Keratinocyte (primary cell): ENCODE measurements at regions not wholly inside any gene's neighbourhood (a gene's known extent, or its start where the extent isn't known, plus 50 kb on each side); places are given as distances from the start of the nearest gene placed in this dataset.

ENCODE experiments used
- DNase-seq: peaks from one replicate; pipeline ENCODE4 v3.0.0-alpha.2; 2011; ENCODE audit warnings: low read depth, missing footprints, low spot score
- FAIRE-seq: peaks from 2 replicates; lab custom pipeline; 2011; peaks lifted over from hg19 to GRCh38; lab: Jason Lieb, UNC
- H2AFZ ChIP-seq: 2 replicates; pipeline ENCODE4 v1.6.0; 2012; ENCODE audit warnings: low read length, control low read depth, inconsistent platforms; ENCODE audit not compliant: control insufficient read depth
- H3K27ac ChIP-seq: 2 replicates; pipeline ENCODE4 v1.5.1; 2011; ENCODE audit warnings: low read length; ENCODE audit not compliant: control insufficient read depth, insufficient read depth
- H3K27me3 ChIP-seq: 3 replicates; pipeline ENCODE4 v1.6.0; 2011; ENCODE audit warnings: low read length; ENCODE audit not compliant: control insufficient read depth, insufficient read depth; ENCODE audit errors: extremely low read depth
- H3K36me3 ChIP-seq, 2 experiments: 2 replicates in 1 of 2; 3 replicates in 1 of 2; pipeline ENCODE4 v1.5.1; 2011; ENCODE audit warnings: low read length in 2 of 2, mild to moderate bottlenecking in 1 of 2; ENCODE audit not compliant: control insufficient read depth in 2 of 2, insufficient read depth in 2 of 2; ENCODE audit errors: extremely low read depth in 1 of 2
- H3K4me1 ChIP-seq: 3 replicates; pipeline ENCODE4 v1.5.1; 2011; ENCODE audit warnings: low read length; ENCODE audit not compliant: control insufficient read depth, insufficient read depth; ENCODE audit errors: extremely low read depth
- H3K4me2 ChIP-seq: 3 replicates; pipeline ENCODE4 v1.6.0; 2011; ENCODE audit warnings: low read depth, low read length; ENCODE audit not compliant: control insufficient read depth, insufficient read depth; ENCODE audit errors: extremely low read depth
- H3K4me3 ChIP-seq, 3 experiments: fragments of 200-600 bp in 1 of 3; sonication (generic) in 1 of 3; 2 replicates in 2 of 3; 3 replicates in 1 of 3; pipeline ENCODE4 v1.5.1; 2011 to 2016; ENCODE audit warnings: low read length in 3 of 3, mild to moderate bottlenecking in 3 of 3, control low read depth in 2 of 3, inconsistent platforms in 1 of 3, low read depth in 1 of 3, mixed read lengths in 1 of 3, mixed run types in 1 of 3, moderate library complexity in 1 of 3; ENCODE audit not compliant: control insufficient read depth in 2 of 3, insufficient read depth in 2 of 3; ENCODE audit errors: extremely low read depth in 1 of 3
- H3K79me2 ChIP-seq: 2 replicates; pipeline ENCODE4 v1.6.0; 2012; ENCODE audit warnings: low read length; ENCODE audit not compliant: control insufficient read depth, insufficient read depth
- H3K9ac ChIP-seq: 3 replicates; pipeline ENCODE4 v1.6.0; 2011; ENCODE audit warnings: low read length; ENCODE audit not compliant: control insufficient read depth, insufficient read depth; ENCODE audit errors: extremely low read depth
- H3K9me1 ChIP-seq: 3 replicates; pipeline ENCODE4 v1.6.0; 2011; ENCODE audit warnings: low read length; ENCODE audit not compliant: control insufficient read depth, insufficient read depth; ENCODE audit errors: extremely low read depth
- H3K9me3 ChIP-seq: 2 replicates; pipeline ENCODE4 v1.5.1; 2012; ENCODE audit warnings: low read depth, low read length; ENCODE audit not compliant: control insufficient read depth
- H4K20me1 ChIP-seq: 3 replicates; pipeline ENCODE4 v1.6.0; 2011; ENCODE audit warnings: low read length; ENCODE audit not compliant: control insufficient read depth, insufficient read depth; ENCODE audit errors: extremely low read depth
- CTCF ChIP-seq, 3 experiments: IDR thresholded peaks in 1 of 3; conservative IDR thresholded peaks in 1 of 3; optimal IDR thresholded peaks in 1 of 3; 2 replicates in 2 of 3; 3 replicates in 1 of 3; pipeline versions ENCODE3 to v1.5.1; 2011; ENCODE audit warnings: low read length in 3 of 3, mild to moderate bottlenecking in 3 of 3, moderate library complexity in 2 of 3, control low read depth in 1 of 3, inconsistent platforms in 1 of 3; ENCODE audit not compliant: insufficient read depth in 2 of 3; ENCODE audit errors: extremely low read depth in 1 of 3
- EZH2 ChIP-seq: IDR thresholded peaks from one replicate; pipeline ENCODE4 v1.6.1; 2012; ENCODE audit warnings: inconsistent platforms, mild to moderate bottlenecking, low read length, moderate library complexity
- dilution Hi-C: fragments of 300-500 bp; cut with MboI; formaldehyde crosslinking; loops from one replicate; pipeline ENCODE4 v1.7.0; 2020; ENCODE audit warnings: low sequenced_read_pairs; ENCODE audit not compliant: extremely low pct_ligation_motif_present

- no peak overlapping the region for H3K27ac ChIP-seq
These were observed 1398.5 kb upstream of the CELF4 start for GRCh38 chr18:38963943-38964660.

GRCh38 chr18:38961880-38962279, 1396.3 kb upstream of the CELF4 start:
- Histone ChIP-seq H3K9me3 (no peaks in the 10 kb centered on the region), H3K27ac (no peak overlapping the region), H2AFZ (no peak overlapping the region), H3K36me3 (no peaks in the 10 kb centered on the region), H4K20me1 (no peaks in the 10 kb centered on the region), H3K4me1 (no peaks in the 10 kb centered on the region), H3K4me2 (no peak overlapping the region), H3K9me1 (no peaks in the 10 kb centered on the region), H3K27me3 (no peaks in the 10 kb centered on the region), H3K9ac (no peak overlapping the region), H3K4me3 (no peak overlapping the region), H3K79me2 (no peaks in the 10 kb centered on the region)
- dilution Hi-C loops = no loop called here
- no peak for TF ChIP-seq CTCF (optimal IDR thresholded peaks at IDR 0.05 in 1 of 3, IDR thresholded peaks at IDR 0.05 in 1 of 3, conservative IDR thresholded peaks at IDR 0.05 in 1 of 3; ENCODE audit: extremely low read depth in 1 of 3, insufficient read depth in 2 of 3, low read length in 3 of 3)
- no peak for TF ChIP-seq EZH2
- FAIRE-seq (no peak), DNase-seq (no peak)

More at GRCh38 chr18:38963943-38964660, 1398.5 kb upstream of the CELF4 start:
- dilution Hi-C loops = no loop called here
- Histone ChIP-seq H3K9me3 (no peaks in the 10 kb centered on the region), H3K79me2 (no peaks in the 10 kb centered on the region), H3K4me2 (no peak overlapping the region), H3K27me3 (no peaks in the 10 kb centered on the region), H2AFZ (no peak overlapping the region), H3K9ac (no peak overlapping the region), H3K36me3 (no peaks in the 10 kb centered on the region), H4K20me1 (no peaks in the 10 kb centered on the region), H3K4me3 (no peak overlapping the region), H3K4me1 (no peaks in the 10 kb centered on the region), H3K9me1 (no peaks in the 10 kb centered on the region)
- TF ChIP-seq EZH2 (no peak), CTCF (optimal IDR thresholded peaks at IDR 0.05 in 1 of 3, IDR thresholded peaks at IDR 0.05 in 1 of 3, conservative IDR thresholded peaks at IDR 0.05 in 1 of 3; ENCODE audit: extremely low read depth in 1 of 3, insufficient read depth in 2 of 3, low read length in 3 of 3) (no peak)
- no peak for DNase-seq
- no peak for FAIRE-seq
